ENCODE measurements at regions not wholly inside any gene's neighbourhood (a gene's known extent, or its start where the extent isn't known, plus 50 kb on each side); places are given as distances from the start of the nearest gene placed in this dataset.

GRCh38 chr6:142686507-142686887 is 258.5 kb downstream of the HIVEP2 start:
- TF ChIP-seq CTCF (tag by site-specific recombination; IDR thresholded peaks at IDR 0.05), result no peak
- no peak for TF ChIP-seq MEIS1 (CRISPR knock-in tag; IDR thresholded peaks at IDR 0.05; ENCODE audit: borderline replicate concordance)
- TF ChIP-seq PATZ1 (tag by site-specific recombination; IDR thresholded peaks at IDR 0.05), result no peak
- TF ChIP-seq ZNF221 (tag by site-specific recombination; IDR thresholded peaks at IDR 0.05; ENCODE audit: borderline replicate concordance), result no peak
- TF ChIP-seq ZNF211 (tag by site-specific recombination; IDR thresholded peaks at IDR 0.05; ENCODE audit: low read depth), result no peak
- TF ChIP-seq HIC1 (tag by site-specific recombination; IDR thresholded peaks at IDR 0.05), result no peak

All from HEK293 (cell line).